ENCODE measurements at regions not wholly inside any gene's neighbourhood (a gene's known extent, or its start where the extent isn't known, plus 50 kb on each side); places are given as distances from the start of the nearest gene placed in this dataset.

DNA sequence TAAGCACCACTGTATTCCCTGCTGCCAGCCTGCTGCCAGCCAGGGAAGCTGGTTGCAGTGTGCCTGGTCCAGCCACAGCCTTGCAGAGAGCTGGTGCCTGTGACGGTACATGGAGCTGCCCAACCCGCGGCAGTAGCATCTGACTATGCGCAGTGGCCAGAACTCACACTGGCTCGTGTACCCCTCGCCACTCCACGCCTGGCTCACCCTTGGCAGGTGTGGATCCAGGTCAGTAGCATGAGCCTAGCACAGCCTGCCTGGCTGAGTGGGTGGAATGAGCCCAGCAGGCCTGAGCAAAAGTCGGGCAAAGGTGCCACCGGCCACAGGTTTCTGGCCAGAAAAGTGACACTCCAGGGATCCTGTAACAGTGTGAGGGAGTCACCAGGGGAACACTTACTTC lies 361.7 kb upstream of the MAP3K7 start:
- no peak overlapping the region for H3K4me3 ChIP-seq (ENCODE audit: low read depth, low read length)
- no peak for DNase-seq (ENCODE audit: low read depth)
- TF ChIP-seq, protein P1, sequence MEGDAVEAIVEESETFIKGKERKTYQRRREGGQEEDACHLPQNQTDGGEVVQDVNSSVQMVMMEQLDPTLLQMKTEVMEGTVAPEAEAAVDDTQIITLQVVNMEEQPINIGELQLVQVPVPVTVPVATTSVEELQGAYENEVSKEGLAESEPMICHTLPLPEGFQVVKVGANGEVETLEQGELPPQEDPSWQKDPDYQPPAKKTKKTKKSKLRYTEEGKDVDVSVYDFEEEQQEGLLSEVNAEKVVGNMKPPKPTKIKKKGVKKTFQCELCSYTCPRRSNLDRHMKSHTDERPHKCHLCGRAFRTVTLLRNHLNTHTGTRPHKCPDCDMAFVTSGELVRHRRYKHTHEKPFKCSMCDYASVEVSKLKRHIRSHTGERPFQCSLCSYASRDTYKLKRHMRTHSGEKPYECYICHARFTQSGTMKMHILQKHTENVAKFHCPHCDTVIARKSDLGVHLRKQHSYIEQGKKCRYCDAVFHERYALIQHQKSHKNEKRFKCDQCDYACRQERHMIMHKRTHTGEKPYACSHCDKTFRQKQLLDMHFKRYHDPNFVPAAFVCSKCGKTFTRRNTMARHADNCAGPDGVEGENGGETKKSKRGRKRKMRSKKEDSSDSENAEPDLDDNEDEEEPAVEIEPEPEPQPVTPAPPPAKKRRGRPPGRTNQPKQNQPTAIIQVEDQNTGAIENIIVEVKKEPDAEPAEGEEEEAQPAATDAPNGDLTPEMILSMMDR (conservative IDR thresholded peaks at IDR 0.05; ENCODE audit: low read depth, low read length), result no peak

DNA sequence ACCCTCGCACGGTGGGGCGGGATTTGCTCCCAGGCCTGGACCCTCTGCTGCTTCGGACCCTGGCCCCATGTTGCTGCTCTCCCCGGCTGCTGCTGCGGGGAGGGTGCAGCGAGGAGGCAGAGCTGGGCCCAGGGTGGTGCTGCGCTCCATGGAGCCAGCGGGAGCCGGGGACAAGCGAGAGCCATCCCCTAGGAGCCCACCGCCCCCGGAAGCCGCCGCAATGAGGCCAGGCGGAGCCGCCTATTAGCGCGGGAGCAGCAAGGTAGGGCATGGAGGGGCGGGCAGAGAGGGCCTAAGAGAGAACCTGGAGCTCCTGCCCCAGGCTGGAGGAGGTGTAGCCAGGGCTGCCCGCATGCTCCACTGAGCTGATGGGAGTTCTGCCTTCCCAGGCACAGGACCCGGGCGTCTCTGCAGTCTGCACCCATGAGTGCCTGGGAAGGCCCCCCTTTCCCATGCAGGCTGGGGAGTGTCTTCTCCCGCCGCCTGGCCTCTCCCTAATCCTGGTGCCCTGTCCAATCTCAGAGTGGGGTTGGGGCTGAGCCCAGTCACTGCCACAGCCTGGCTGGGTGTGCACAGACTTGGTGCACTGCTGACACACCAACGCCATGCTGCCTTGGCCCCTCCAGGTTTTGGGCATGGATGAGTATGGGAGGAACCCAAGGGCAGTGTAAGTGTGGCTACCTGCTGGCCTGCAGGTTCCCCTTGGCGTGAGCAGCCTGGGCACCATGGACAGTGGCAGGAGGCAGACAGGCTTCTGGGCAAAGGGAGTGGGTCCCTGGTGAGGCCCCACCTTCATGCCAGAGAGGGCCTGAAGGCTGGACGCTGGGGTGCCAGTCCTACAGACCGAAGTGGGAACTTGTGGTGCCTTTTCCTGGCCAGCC lies 360.6 kb upstream of the MAP3K7 start:
- DNase-seq (ENCODE audit: low read depth), result no peak
- no peak overlapping the region for H3K4me3 ChIP-seq (ENCODE audit: low read depth, low read length)
- TF ChIP-seq, protein P1 (conservative IDR thresholded peaks at IDR 0.05; ENCODE audit: low read depth, low read length), result no peak

DNA sequence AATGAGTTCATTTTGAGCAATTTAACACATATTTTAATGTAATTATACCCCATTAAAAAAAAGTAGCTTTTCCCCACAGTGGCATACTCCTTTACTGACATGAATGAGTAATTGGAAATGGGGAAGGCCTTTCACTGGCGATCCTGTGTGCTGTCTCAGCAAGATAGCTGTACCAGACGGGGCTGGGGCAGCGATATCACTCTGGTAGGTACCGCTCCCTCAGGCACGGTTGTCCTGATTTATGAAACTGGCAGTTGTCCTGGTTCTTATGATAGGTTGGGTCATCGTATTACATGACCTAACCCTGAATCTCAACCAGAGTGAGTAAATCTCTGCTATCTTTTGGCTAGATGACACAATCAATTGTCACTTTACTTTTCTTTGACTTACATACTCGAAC lies 355.0 kb upstream of the MAP3K7 start:
- TF ChIP-seq, protein P1 (conservative IDR thresholded peaks at IDR 0.05; ENCODE audit: low read depth, low read length), result no peak
- no peak overlapping the region for H3K4me3 ChIP-seq (ENCODE audit: low read depth, low read length)
- DNase-seq (ENCODE audit: low read depth), result no peak

DNA sequence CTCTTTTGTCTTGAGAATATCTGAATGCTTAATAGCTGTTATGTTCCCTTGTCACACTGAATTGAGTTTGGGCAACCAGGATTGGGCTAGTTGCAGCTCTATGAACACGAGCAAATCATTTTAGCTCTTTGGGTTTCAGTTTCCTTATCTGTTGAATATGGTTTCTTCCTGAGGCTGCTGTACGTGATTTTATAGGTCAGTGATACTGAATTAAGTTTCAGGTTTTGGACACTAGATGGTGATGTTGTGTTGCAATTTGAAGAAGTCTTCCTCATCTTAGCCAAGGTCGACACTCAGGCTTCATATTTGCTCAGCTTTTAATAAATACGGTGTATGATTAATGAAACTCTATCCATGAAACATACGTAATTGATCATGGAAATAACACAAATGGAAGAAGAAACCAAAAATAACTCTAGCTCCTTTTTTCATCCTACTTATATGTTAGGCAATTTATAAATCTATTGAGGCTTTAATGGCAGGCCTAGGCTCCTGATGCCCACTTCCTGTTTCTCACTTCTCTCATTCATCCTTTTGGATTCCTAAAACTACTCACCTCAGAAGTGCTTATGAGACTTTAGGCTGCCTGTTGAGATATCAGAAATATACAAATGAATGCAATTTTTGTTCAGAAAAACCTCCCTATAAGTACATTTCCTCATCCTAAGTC lies 354.1 kb upstream of the MAP3K7 start:
- TF ChIP-seq, protein P1 (conservative IDR thresholded peaks at IDR 0.05; ENCODE audit: low read depth, low read length), result peak; percentile 66
- DNase-seq (ENCODE audit: low read depth), result peak; percentile 57
- no peak overlapping the region for H3K4me3 ChIP-seq (ENCODE audit: low read depth, low read length)

DNA sequence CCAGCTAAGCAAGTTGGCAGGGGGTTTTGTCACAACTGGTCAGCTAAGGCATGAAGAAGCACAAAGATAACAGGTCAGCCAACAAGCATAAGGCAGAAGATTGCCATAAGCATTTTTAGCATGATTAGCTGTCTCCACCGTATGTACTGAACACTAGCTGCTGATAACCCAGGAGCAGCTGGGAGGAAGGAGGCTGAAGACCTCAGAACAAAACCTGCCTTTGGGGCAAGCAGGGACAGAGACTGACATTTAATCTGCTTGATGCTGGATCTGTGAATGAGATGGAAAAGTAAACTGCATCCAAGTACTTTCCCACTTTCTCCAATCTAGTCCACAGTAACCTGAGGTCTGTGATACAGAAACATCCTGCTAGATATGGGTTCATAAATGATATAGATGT lies 353.0 kb upstream of the MAP3K7 start:
- DNase-seq (ENCODE audit: low read depth), result no peak
- H3K4me3 ChIP-seq (ENCODE audit: low read depth, low read length), result no peak overlapping the region
- TF ChIP-seq, protein P1 (conservative IDR thresholded peaks at IDR 0.05; ENCODE audit: low read depth, low read length), result no peak

GRCh38 chr6:90938122-90938521 lies 351.2 kb upstream of the MAP3K7 start:
- TF ChIP-seq, protein P1 (conservative IDR thresholded peaks at IDR 0.05; ENCODE audit: low read depth, low read length), result no peak

More at GRCh38 chr6:90938122-90938521, 351.2 kb upstream of the MAP3K7 start:
- no peak overlapping the region for H3K4me3 ChIP-seq (ENCODE audit: low read depth, low read length)
- DNase-seq (ENCODE audit: low read depth), result peak; percentile 15

Data from epithelial cell of proximal tubule (primary cell).